ENCODE measurements at regions not wholly inside any gene's neighbourhood (a gene's known extent, or its start where the extent isn't known, plus 50 kb on each side); places are given as distances from the start of the nearest gene placed in this dataset.

- no peak for DNase-seq
Observed at GRCh38 chr3:147773116-147773630, 364.0 kb downstream of the ZIC1 start.

- no peak for DNase-seq
Observed at GRCh38 chr3:147775411-147775810, 366.2 kb downstream of the ZIC1 start.

DNA sequence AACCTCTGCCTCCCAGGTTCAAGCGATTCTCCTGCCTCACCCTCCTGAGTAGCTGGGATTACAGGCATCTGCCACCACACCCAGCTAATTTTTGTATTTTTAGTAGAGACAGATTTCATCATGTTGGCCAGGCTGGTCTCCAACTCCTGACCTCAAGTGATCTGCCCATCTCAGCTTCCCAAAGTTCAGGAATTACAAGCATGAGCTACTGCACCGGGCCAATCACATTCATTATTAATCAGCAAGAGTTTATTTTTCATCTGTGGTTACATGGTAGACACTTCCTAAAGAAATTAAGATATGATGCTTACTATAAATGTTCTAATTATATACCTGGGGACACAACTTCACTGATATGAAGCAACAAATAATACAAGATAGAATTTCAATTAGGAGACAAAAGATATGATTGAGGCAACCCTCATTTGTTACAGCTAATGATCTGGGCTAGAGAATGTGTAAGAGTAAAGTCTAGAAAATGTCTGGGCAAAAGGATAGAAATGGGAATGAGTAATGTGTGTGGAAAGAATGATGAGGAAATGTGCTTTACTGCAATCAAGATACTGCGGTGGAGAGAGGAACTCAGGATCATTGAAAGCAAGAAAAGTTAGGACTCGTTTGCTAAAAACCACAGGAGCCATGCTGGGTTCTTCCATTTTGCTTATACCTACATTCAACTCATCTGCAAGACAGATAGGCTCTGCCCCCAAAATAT, 366.8 kb downstream of the ZIC1 start:
- DNase-seq, result no peak

DNA sequence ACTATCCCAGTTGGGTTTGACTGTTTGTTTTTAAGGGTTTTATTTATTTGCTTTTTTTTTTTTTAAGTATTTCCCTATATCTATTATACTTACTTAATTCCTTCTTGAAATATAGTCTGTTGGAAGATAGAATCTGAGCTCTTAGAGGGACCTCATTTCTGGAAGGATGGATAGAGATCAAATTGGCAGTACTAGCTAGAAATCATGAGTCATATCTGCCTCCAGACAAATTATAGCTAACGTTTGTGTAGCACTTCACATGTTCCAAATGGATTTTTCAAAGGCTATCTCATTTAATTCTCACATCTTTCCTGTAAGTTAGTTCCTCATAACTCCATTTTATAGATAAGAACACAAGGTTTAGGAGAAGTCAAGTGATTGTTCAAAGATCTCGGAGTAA, 384.7 kb downstream of the ZIC1 start:
- DNase-seq, result no peak

DNA sequence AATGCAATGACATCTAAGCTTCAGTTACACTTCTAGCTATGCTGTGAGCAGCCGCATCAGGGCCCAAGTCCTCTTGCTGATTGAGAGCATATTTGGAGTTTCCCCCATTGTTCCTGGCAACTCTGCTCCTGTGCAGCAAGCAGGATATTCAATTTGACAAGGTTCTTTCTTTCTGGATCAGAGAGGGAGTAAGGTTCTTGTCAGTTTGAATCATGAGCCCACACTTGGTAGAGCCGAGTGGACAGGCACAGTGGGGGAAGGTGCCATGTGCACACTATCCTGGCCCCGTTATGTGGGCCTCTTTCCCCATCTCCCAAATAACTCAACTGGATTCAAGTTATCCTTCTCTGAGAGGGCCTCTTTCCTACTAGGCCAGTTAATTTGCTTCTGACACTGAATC, 385.4 kb downstream of the ZIC1 start:
- DNase-seq, result no peak

DNA sequence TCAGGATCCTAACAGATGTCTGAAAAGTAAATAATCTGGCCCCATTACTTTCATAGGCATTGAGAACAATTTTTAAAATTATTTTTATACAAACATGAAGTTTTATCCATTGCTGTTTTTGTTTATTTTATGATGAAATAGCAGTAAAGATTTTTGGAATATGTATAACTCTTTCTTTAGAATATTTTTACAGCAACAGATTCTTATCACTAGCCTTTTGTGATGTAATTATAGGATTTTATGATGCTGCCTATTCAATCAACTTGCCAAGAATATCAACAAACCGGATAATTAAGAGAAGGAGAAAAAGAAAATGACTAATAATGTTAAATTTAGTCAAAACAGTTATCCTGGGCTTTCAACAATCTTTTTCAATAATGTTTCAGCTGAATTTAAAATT, 386.3 kb downstream of the ZIC1 start:
- DNase-seq, result no peak

GRCh38 chr3:147797095-147797494, 387.9 kb downstream of the ZIC1 start:
- DNase-seq, result peak; percentile 4

DNA sequence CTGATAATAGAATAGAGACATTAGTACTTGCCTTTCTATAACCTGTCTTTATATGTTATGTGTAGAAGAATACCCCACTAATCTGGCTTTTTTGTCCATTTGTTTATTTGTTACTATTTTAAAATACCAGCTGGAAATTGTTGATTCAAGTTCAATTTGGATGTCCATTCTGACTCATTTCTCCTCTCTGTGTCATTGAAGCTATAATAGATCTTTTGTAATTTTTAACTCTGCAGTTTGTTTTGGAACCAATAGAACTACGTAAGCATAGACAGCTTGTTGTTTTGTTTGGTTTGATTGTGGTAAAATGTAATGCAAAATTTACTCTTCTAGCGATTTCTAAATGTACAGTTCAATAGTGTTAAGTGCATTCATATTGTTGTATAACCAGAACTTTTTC, 390.4 kb downstream of the ZIC1 start:
- DNase-seq, result no peak

DNA sequence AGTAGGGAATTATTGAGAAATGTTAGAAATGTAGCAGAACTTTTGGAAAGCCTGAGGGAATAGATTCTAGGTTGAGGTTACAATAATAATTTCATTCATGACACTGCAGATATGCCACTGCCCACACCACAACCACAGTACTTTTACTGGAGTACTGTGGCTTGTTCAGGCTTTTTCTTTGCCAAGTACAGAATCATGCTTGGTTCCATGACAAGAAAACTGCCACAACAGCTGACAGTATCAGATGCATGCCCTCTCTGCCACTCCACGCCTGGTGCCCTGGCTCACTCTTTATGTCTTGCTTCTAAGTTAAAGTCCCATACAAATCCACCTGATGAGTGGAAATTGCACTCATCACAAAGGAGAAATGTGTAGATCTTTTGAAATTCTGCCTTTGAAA, 398.6 kb downstream of the ZIC1 start:
- DNase-seq, result no peak

- DNase-seq, result no peak
Observed at GRCh38 chr3:147809206-147809605, 400.0 kb downstream of the ZIC1 start.

DNA sequence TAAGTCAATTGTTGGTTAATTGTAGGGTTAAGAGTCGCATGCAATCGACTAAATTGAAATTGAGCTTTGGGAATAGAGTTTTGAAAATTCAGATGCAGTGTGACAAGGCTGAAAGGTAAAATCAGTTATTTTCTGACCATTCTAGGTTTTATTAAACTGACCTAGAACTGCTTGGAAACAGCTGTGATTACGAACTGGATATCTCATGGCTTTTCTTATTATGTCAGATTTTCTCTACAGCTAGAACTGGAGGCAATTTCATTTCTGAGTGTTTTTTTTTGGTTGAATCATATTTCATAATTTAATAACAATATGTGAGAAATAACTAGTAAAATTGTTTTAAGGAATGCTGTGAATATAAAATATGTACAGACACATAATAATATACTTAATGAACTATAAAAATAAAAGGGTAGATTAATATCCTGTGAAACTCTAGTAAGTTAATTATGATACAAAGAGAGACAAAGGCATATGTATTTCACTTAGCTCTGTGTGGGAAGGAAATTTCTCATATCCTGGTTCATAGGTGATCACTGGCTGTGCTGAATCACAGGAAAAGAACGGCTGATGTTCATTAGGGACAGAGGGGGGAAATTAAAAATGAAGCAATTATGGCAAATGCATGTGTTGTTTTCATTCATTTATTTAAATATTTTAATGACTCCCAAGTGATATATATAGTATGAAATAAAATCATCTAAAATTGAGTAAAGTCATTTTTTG, 403.2 kb downstream of the ZIC1 start:
- DNase-seq, result no peak

- DNase-seq, result no peak
Observed at GRCh38 chr3:147813256-147813655, 404.1 kb downstream of the ZIC1 start.

DNA sequence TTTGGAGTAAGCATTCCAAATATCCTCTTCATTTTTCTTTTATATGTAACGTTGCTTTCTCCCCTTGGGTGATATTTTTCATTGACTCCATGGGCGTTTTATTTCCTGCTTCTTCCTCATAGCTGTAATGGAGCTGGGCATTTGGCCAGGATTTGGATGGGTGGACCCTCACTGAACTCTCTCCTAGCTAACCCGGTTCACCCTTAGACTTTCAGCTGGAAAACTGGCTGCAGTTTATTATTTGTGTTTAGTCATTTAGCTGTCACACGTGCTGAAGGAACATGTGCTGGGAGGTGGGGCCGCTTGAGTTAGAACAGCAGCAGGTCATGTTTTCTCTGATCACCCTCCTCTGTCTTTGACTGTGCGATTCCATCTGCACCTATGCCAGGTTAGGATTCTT, 407.6 kb downstream of the ZIC1 start:
- no peak for DNase-seq

DNA sequence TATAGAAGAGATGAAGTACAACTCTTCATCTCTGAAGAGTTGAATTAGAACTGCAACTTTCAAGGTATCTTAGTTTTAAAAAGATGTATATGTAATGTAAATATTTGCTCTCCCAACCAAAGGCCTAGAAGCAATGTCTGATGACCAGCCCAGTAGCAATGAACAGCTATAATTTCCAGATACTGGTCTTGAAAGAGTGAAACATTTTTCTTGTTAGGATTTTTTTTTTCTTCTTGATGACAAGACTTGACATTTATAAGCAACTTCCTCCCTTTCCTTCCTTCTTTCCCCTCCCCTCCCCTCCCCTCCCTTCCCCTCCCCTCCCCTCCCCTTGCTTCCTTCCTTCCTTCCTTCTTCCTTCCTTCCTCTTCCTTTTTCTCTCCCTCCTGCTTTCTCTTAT, 423.4 kb downstream of the ZIC1 start:
- DNase-seq, result no peak

DNA sequence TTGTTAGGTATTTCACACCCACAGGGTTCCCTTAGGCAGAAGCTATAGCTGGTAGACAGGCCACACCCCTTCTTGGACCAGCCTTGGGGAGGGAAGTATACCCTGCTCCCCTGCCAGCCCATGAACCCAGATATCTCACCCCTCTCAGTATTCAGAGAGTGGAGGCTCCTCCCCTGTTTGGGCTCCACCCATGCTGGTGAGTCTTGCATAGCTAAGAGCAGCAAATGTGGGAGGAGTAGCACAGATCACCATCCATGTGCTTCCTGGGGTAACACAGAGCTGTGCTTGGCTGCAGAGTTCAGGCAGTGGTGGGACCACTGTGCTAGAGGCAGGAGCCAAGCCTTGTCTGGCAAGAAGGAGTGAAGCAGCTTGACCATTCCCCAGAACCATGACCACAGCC, 427.2 kb downstream of the ZIC1 start:
- DNase-seq, result no peak

DNA sequence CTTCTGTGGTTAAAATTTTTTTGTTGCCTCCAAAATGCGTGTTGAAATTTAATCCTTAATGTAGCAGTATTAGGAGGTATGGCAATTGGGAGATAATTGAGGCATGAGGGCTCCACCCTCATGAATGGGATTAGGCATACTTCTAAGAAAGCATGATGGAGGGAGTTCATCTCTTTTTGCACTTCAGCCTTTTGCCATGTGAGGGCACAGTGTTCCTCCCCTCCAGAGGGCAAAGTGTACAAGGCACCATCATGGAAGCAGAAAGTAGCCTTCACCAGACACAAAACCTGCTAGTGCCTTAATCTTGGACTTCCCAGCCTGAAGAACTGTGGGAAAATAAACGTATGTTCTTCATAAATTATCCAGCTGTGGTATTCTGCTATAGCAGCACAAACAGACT, 429.5 kb downstream of the ZIC1 start:
- DNase-seq, result no peak

GRCh38 chr3:147843331-147843730, 434.2 kb downstream of the ZIC1 start:
- no peak for DNase-seq

- DNase-seq, result no peak
Observed at GRCh38 chr3:147846293-147846692, 437.1 kb downstream of the ZIC1 start.

DNA sequence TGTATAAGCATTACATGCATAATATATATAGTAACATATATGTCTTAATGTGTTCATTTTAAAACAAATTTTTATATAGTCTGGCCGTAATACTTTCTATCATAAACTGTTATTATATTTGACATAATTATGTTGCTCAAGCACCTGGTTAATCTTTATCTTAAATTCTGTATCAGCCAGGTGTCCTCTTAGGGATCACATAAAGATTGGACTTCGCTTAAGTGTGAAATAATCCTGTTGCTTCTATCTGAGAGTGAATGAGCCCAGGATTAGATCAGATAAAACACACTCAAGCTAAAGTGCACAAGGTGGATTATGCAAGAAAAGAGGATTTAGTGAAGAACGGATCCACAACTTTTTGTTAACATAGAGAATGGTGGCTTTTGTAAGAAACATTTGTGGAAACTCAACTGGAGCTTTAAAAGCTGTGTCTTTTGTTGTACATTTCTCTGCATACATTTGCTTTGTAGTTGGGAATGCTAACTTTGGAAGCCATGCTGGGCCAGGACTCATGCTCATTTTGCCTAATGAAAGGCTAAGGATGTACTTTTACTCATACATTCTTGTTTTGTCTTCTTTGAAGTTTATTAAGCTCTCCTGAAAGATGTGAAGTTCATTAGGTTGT, 437.8 kb downstream of the ZIC1 start:
- no peak for DNase-seq

GRCh38 chr3:147851062-147851461, 441.9 kb downstream of the ZIC1 start:
- DNase-seq, result no peak

GRCh38 chr3:147854542-147854941, 445.4 kb downstream of the ZIC1 start:
- no peak for DNase-seq

GRCh38 chr3:147864754-147865354, 455.7 kb downstream of the ZIC1 start:
- no peak for DNase-seq

GRCh38 chr3:147866561-147866960, 457.4 kb downstream of the ZIC1 start:
- no peak for DNase-seq

DNA sequence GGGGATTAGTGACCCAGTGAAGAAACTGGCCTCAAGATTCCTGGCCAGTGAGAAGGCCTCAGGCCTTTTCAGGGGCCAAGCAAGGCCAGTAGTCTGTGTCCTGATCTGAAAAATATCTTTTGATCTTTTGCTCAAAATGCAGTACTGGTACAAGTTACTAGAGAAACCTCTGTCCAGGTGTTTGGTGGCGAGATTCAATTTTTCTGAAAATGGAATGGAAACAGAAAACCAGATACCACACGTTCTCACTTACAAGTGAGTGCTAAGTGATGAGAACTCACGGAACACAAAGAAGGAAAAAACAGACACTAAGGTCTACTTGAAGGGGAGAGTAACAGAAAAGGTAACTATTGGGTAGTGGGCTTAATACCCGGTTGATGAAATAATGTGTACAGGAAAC, 463.4 kb downstream of the ZIC1 start:
- DNase-seq, result no peak
